K562 (cell line): ENCODE measurements at regions not wholly inside any gene's neighbourhood (a gene's known extent, or its start where the extent isn't known, plus 50 kb on each side); places are given as distances from the start of the nearest gene placed in this dataset.

Experiments used
- ATAC-seq: fragments of 200-7000 bp; cut with Tn5 transposase; 3 replicates; pipeline ENCODE4 v1.9.1; 2020; ENCODE audit warnings: moderate library complexity
- BruUV-seq: library from RNA; stranded (reverse); fragments of 400-500 nt; replicated peaks from 2 replicates; lab custom pipeline; 2021; lab: Mats Ljungman, UMichigan
- CTCF ChIA-PET: fragments of 300-600 bp; formaldehyde crosslinking; extraction: SDS; loops from one replicate; lab custom pipeline; 2021; ENCODE audit warnings: low intra/inter-chr PET ratio; lab: Yijun Ruan, JAX
- POLR2A ChIA-PET: fragments of 300-600, 350-650 bp; sonication (Branson Sonifier 250); formaldehyde crosslinking; extraction: SDS; loops from one replicate; lab custom pipeline; 2021; ENCODE audit warnings: antibody characterized with exemption, inconsistent platforms; lab: Yijun Ruan, JAX
- DNase-seq, 4 experiments: peaks; one replicate each; pipeline versions ENCODE4 v3.0.0 to v3.0.0-alpha.2; 2011 to 2018; ENCODE audit warnings: low spot score in 3 of 4, mixed read lengths in 3 of 4; ENCODE audit errors: extremely low read depth in 1 of 4
- FAIRE-seq: peaks from 2 replicates; lab custom pipeline; 2011; peaks lifted over from hg19 to GRCh38; lab: Jason Lieb, UNC
- H2AFZ ChIP-seq: 2 replicates; pipeline ENCODE4 v1.6.0; 2011; ENCODE audit warnings: low read depth, low read length, control low read depth, inconsistent platforms
- H3K27ac ChIP-seq: fragments of 200-600 bp; 3 replicates; pipeline ENCODE4 v1.8.0; 2011; ENCODE audit warnings: low read depth, mild to moderate bottlenecking, control low read depth, inconsistent platforms, low read length, moderate library complexity, mixed read lengths; ENCODE audit errors: extremely low read depth
- H3K27me3 ChIP-seq, 2 experiments: fragments of 300-600 bp in 1 of 2; 2 replicates in 1 of 2; 3 replicates in 1 of 2; pipeline versions ENCODE4 v1.6.0 to v1.8.0; 2011; ENCODE audit warnings: inconsistent platforms in 2 of 2, low read length in 2 of 2, mild to moderate bottlenecking in 1 of 2, mixed read lengths in 1 of 2, moderate library complexity in 1 of 2; ENCODE audit not compliant: control insufficient read depth in 2 of 2, insufficient read depth in 2 of 2
- H3K36me3 ChIP-seq: fragments of 300-600 bp; 3 replicates; pipeline ENCODE4 v1.8.0; 2011; ENCODE audit warnings: mild to moderate bottlenecking, low read length, inconsistent platforms; ENCODE audit not compliant: control insufficient read depth, insufficient read depth
- H3K4me1 ChIP-seq, 2 experiments: fragments of 200-600 bp in 1 of 2; replicated peaks in 1 of 2; 2 replicates in 1 of 2; 3 replicates in 1 of 2; pipeline versions ENCODE4 v1.5.1 to v1.8.0; 2011; ENCODE audit warnings: inconsistent platforms in 2 of 2, low read length in 2 of 2, mild to moderate bottlenecking in 1 of 2, mixed read lengths in 1 of 2, moderate library complexity in 1 of 2; ENCODE audit not compliant: control insufficient read depth in 2 of 2, insufficient read depth in 2 of 2
- H3K4me2 ChIP-seq: 2 replicates; pipeline ENCODE4 v1.6.1; 2011; ENCODE audit warnings: low read length, control low read depth, inconsistent platforms, mixed read lengths; ENCODE audit not compliant: insufficient read depth
- H3K4me3 ChIP-seq: fragments of 200-600 bp; sonication (generic), shearing (Covaris generic); 2 replicates; pipeline ENCODE4 v1.5.1; 2016; ENCODE audit warnings: control low read depth, inconsistent platforms
- H3K79me2 ChIP-seq: fragments of 200-600 bp; 3 replicates; pipeline ENCODE4 v1.8.0; 2011; ENCODE audit warnings: low read length, inconsistent platforms; ENCODE audit not compliant: control insufficient read depth, insufficient read depth
- H3K9ac ChIP-seq, 2 experiments: 2 replicates each; pipeline versions ENCODE4 v1.6.0 to v1.6.1; 2011; ENCODE audit warnings: low read depth in 2 of 2, low read length in 2 of 2, control low read depth in 1 of 2, inconsistent platforms in 1 of 2, mild to moderate bottlenecking in 1 of 2, mixed read lengths in 1 of 2; ENCODE audit not compliant: insufficient read depth in 1 of 2
- H3K9me1 ChIP-seq: one replicate; pipeline ENCODE4 v1.6.0; 2011; ENCODE audit warnings: inconsistent platforms, mild to moderate bottlenecking, low read length, moderate library complexity; ENCODE audit not compliant: control insufficient read depth, insufficient read depth
- H3K9me3 ChIP-seq: replicated peaks from 2 replicates; pipeline ENCODE4 v1.5.1; 2011; ENCODE audit warnings: low read depth, low read length, inconsistent platforms; ENCODE audit not compliant: control insufficient read depth, insufficient read depth
- H4K20me1 ChIP-seq: replicated peaks from 2 replicates; pipeline ENCODE4 v1.6.1; 2011; ENCODE audit warnings: low read length, inconsistent platforms, mixed read lengths; ENCODE audit not compliant: control insufficient read depth, insufficient read depth
- C11orf30 ChIP-seq: fragments of 450-650 bp; IDR thresholded peaks from 2 replicates; pipeline ENCODE4 v1.6.1; 2016; ENCODE audit warnings: low read depth, mild to moderate bottlenecking
- E2F4 ChIP-seq: sonication (generic); formaldehyde crosslinking; IDR thresholded peaks from 2 replicates; pipeline ENCODE4 v1.8.0; 2022; ENCODE audit warnings: mild to moderate bottlenecking, low read depth, missing genetic modification reagents
- FOXJ2 ChIP-seq: fragments of 200-800 bp; sonication (Bioruptor generic); IDR thresholded peaks from 2 replicates; pipeline ENCODE4 v1.6.1; 2016; ENCODE audit warnings: missing genetic modification characterization, missing compliant biosample characterization
- GABPB2 ChIP-seq: fragments of 250-450 bp; sonication (Bioruptor Pico); conservative IDR thresholded peaks from 2 replicates; pipeline ENCODE4 v1.5.1; 2021; ENCODE audit warnings: mild to moderate bottlenecking
- MAFG ChIP-seq: fragments of 450-650 bp; conservative IDR thresholded peaks from 2 replicates; pipeline ENCODE4 v1.6.1; 2016; ENCODE audit warnings: missing genetic modification characterization, missing compliant biosample characterization
- NFIC ChIP-seq: fragments of 450-650 bp; IDR thresholded peaks from 2 replicates; pipeline ENCODE4 v1.6.1; 2017; ENCODE audit warnings: mild to moderate bottlenecking, inconsistent platforms
- PBX2 ChIP-seq, 2 experiments: IDR thresholded peaks in 1 of 2; conservative IDR thresholded peaks in 1 of 2; 2 replicates each; pipeline ENCODE4 v1.6.1; 2016; ENCODE audit warnings: low read depth in 2 of 2, mild to moderate bottlenecking in 1 of 2, missing compliant biosample characterization in 1 of 2, missing genetic modification characterization in 1 of 2, moderate library complexity in 1 of 2
- ZNF224 ChIP-seq: sonication (generic); formaldehyde crosslinking; IDR thresholded peaks from 2 replicates; pipeline ENCODE4 v1.8.0; 2022; ENCODE audit warnings: mild to moderate bottlenecking, missing genetic modification reagents
- WGBS: fragments of 100-300 bp; shearing (Covaris generic); methylation state at CpG from one replicate; pipeline ENCODE4 v1.1.6; 2016; ENCODE audit warnings: low coverage, mixed read lengths; ENCODE audit not compliant: insufficient coverage; ENCODE audit errors: missing lambda C conversion rate; 5-methylcytosine and 5-hydroxymethylcytosine counted together
- in situ Hi-C: fragments of 300-500 bp; cut with MboI; formaldehyde crosslinking; loops from 4 replicates; pipeline ENCODE4 v1.15.0; 2018; ENCODE audit warnings: inconsistent platforms, mixed read lengths
- intact Hi-C: fragments of 100-400 bp; cut with micrococcal nuclease; formaldehyde crosslinking; loops from 2 replicates; pipeline ENCODE4 v1.14.2; 2022
- TF ChIP-seq, protein P1 (sequence below), 2 experiments: fragments of 250-450 bp in 1 of 2; fragments of 450-650 bp in 1 of 2; sonication (Bioruptor Pico) in 1 of 2; IDR thresholded peaks; 2 replicates each; pipeline versions ENCODE4 v1.6.1 to v1.8.0; 2016 to 2021; ENCODE audit warnings: mild to moderate bottlenecking in 2 of 2, moderate library complexity in 2 of 2, missing compliant biosample characterization in 1 of 2, missing genetic modification characterization in 1 of 2

GRCh38 chr3:14286887-14287500, 108.4 kb downstream of the LSM3 start:
- Histone ChIP-seq H3K27ac (no peak overlapping the region), H2AFZ (no peak overlapping the region), H3K9me3 (no peaks in the 10 kb centered on the region), H3K79me2 (no peaks in the 10 kb centered on the region), H3K9me1 (no peaks in the 10 kb centered on the region), H3K9ac (no peak overlapping the region), H3K27me3 (no peaks in the 10 kb centered on the region), H3K4me2 (no peak overlapping the region), H3K4me3 (no peak overlapping the region), H3K36me3 (no peaks in the 10 kb centered on the region), H3K4me1 (peaks cover 7 to 23% of the 10 kb centered on the region in 2 experiments; a peak in 3 of 5 replicates), H4K20me1 (no peaks in the 10 kb centered on the region)
- TF ChIP-seq NFIC (peak; percentile 30), FOXJ2 (tag) (no peak)
- DNase-seq, result no peak
- intact Hi-C loops, result no loop called here
- POLR2A ChIA-PET, result interaction anchor here (0.6 kb wide), 1 partner anchor 50 kb away, joined by 3 read pairs; no protein-coding TSS in a partner anchor
- ATAC-seq, result no peak
- BruUV-seq, result no TSS peak
- FAIRE-seq, result no peak
- CTCF ChIA-PET, result no interaction called here
- in situ Hi-C loops, result no loop called here
- WGBS, result 37% methylated on average over 7 of the region's 7 CpGs

DNA sequence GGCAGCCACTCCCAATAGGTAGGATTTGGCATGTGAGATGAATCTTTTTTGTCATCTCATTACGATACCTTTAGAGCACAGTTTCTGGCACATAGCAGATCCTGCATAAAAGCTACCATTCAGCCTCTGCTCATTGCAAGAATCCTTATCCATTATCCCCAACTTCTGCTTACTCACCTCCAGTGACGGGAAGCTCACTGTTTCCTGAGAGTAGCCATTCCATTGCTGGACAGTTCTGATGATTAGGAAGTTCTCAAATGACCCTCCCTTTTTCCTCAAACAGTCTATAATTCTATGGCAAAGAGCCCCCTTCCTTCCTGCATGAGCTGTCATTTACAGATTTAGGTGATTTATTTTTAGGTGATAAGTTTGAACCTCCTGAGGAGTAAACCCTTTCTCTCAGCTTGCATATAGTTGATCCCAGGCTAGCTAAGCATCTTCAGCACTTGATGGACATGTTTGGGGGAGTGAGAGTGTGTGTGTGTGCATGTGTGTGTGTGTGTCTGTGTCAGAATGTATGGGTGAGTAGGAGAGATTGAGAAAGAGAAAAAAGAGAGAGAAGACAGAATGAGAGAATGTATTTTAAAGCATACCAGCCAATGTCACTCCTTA, 109.7 kb downstream of the LSM3 start:
- intact Hi-C loops, result no loop called here
- ChIA-PET CTCF (no interaction called here), POLR2A (interaction anchor here (0.6 to 1.5 kb wide), 6 partner anchors 9 to 49 kb away, joined by 3 to 5 read pairs (median 4); no protein-coding TSS in a partner anchor)
- no peak overlapping the region for H3K27ac ChIP-seq
- peaks cover 6 to 23% of the 10 kb centered on the region in 2 experiments; a peak in 3 of 5 replicates for H3K4me1 ChIP-seq
- no peaks in the 10 kb centered on the region for H3K9me1 ChIP-seq
- in situ Hi-C loops, result no loop called here
- no peaks in the 10 kb centered on the region for H3K79me2 ChIP-seq
- no peaks in the 10 kb centered on the region for H4K20me1 ChIP-seq
- BruUV-seq, result no TSS peak
- no peaks in the 10 kb centered on the region for H3K9me3 ChIP-seq
- FAIRE-seq, result no peak
- no peak overlapping the region for H3K9ac ChIP-seq
- no peak overlapping the region for H3K4me3 ChIP-seq
- ATAC-seq, result no peak
- DNase-seq, result no peak
- no peaks in the 10 kb centered on the region for H3K36me3 ChIP-seq
- no peaks in the 10 kb centered on the region for H3K27me3 ChIP-seq
- WGBS, result 41% methylated on average over 2 of the region's 2 CpGs
- H3K4me2 ChIP-seq, result no peak overlapping the region
- H2AFZ ChIP-seq, result no peak overlapping the region
- TF ChIP-seq ZNF224 (CRISPR knock-in tag) (no peak), MAFG (tag) (peak; percentile 69), PBX2 (CRISPR knock-in tag; IDR thresholded peaks at IDR 0.05; ENCODE audit: low read depth) (no peak), PBX2 (tag; conservative IDR thresholded peaks at IDR 0.05; ENCODE audit: low read depth) (peak; percentile 73), E2F4 (no peak), C11orf30 (peak; percentile 69), GABPB2 (CRISPR knock-in tag) (no peak)
- TF ChIP-seq, protein P1, sequence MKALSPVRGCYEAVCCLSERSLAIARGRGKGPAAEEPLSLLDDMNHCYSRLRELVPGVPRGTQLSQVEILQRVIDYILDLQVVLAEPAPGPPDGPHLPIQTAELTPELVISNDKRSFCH (CRISPR knock-in tag; IDR thresholded peaks at IDR 0.05), result no peak
- TF ChIP-seq, protein P1 (tag; IDR thresholded peaks at IDR 0.05), result no peak
